Liver (tissue), 8 donors: ENCODE measurements at regions not wholly inside any gene's neighbourhood (a gene's known extent, or its start where the extent isn't known, plus 50 kb on each side); places are given as distances from the start of the nearest gene placed in this dataset.

Experiments used
- DNase-seq: peaks from one replicate; pipeline ENCODE4 v3.0.0-alpha.2; 2017; ENCODE audit warnings: low spot score
- H3K27ac ChIP-seq, 2 donors: one replicate each; pipeline ENCODE4 v1.7.0; 2013; ENCODE audit warnings: inconsistent platforms in 2 of 2, low read length in 2 of 2, control low read depth in 1 of 2, low read depth in 1 of 2, mild to moderate bottlenecking in 1 of 2
- H3K27me3 ChIP-seq, 4 donors: one replicate each; pipeline versions ENCODE4 v1.6.1 to v1.7.0; 2013; ENCODE audit warnings: low read length in 3 of 4, inconsistent platforms in 1 of 4, mild to moderate bottlenecking in 1 of 4, moderate library complexity in 1 of 4; ENCODE audit not compliant: control insufficient read depth in 4 of 4, insufficient read depth in 4 of 4
- H3K36me3 ChIP-seq, 4 donors: one replicate each; pipeline versions ENCODE4 v1.6.1 to v1.7.0; 2013; ENCODE audit warnings: low read length in 3 of 4, mild to moderate bottlenecking in 3 of 4, low read depth in 1 of 4, moderate library complexity in 1 of 4; ENCODE audit not compliant: control insufficient read depth in 4 of 4, insufficient read depth in 3 of 4
- H3K4me1 ChIP-seq, 4 donors: one replicate each; pipeline versions ENCODE4 v1.6.1 to v1.7.0; 2013; ENCODE audit warnings: low read length in 3 of 4, mild to moderate bottlenecking in 3 of 4, moderate library complexity in 1 of 4; ENCODE audit not compliant: control insufficient read depth in 4 of 4, insufficient read depth in 4 of 4
- H3K4me3 ChIP-seq, 3 donors: one replicate each; pipeline versions ENCODE4 v1.6.1 to v1.7.0; 2013; ENCODE audit warnings: low read length in 3 of 3, control low read depth in 1 of 3, low read depth in 1 of 3, mild to moderate bottlenecking in 1 of 3
- H3K9ac ChIP-seq, 2 donors: one replicate each; pipeline ENCODE4 v1.7.0; 2013; ENCODE audit warnings: low read length in 2 of 2, mild to moderate bottlenecking in 2 of 2, moderate library complexity in 2 of 2, control low read depth in 1 of 2, low read depth in 1 of 2
- H3K9me3 ChIP-seq, 4 donors: one replicate each; pipeline versions ENCODE4 v1.6.1 to v1.7.0; 2013; ENCODE audit warnings: low read length in 3 of 4; ENCODE audit not compliant: control insufficient read depth in 4 of 4
- ATF3 ChIP-seq: IDR thresholded peaks from 2 replicates; pipeline ENCODE4 v1.6.1; 2016; ENCODE audit warnings: antibody characterized with exemption
- CTCF ChIP-seq: fragments of 150-350 bp; IDR thresholded peaks from 2 replicates; pipeline ENCODE4 v1.5.1; 2017; ENCODE audit warnings: improper control_type of control experiment, low read depth, low read length; ENCODE audit not compliant: missing input control
- EGR1 ChIP-seq, 2 donors: IDR thresholded peaks; 2 replicates each; pipeline ENCODE4 v1.6.1; 2016 to 2018; ENCODE audit warnings: antibody characterized with exemption in 2 of 2, low read depth in 2 of 2
- FOXA1 ChIP-seq: IDR thresholded peaks from 2 replicates; pipeline ENCODE4 v1.6.1; 2016; ENCODE audit warnings: antibody characterized with exemption
- GABPA ChIP-seq, 2 donors: IDR thresholded peaks in 1 of 2; conservative IDR thresholded peaks in 1 of 2; 2 replicates each; pipeline ENCODE4 v1.6.1; 2016; ENCODE audit warnings: antibody characterized with exemption in 2 of 2, mild to moderate bottlenecking in 1 of 2, moderate library complexity in 1 of 2
- HNF4A ChIP-seq, 2 donors: conservative IDR thresholded peaks; 2 replicates each; pipeline ENCODE4 v1.6.1; 2016; ENCODE audit warnings: antibody characterized with exemption in 2 of 2, mild to moderate bottlenecking in 2 of 2
- HNF4G ChIP-seq: IDR thresholded peaks from 2 replicates; pipeline ENCODE4 v1.6.1; 2016; ENCODE audit warnings: antibody characterized with exemption
- JUND ChIP-seq, 2 donors: IDR thresholded peaks; 2 replicates each; pipeline ENCODE4 v1.6.1; 2016; ENCODE audit warnings: antibody characterized with exemption in 2 of 2
- MAX ChIP-seq: IDR thresholded peaks from 2 replicates; pipeline ENCODE4 v1.6.1; 2016; ENCODE audit warnings: antibody characterized with exemption
- NR2F2 ChIP-seq: IDR thresholded peaks from 2 replicates; pipeline ENCODE4 v1.6.1; 2016; ENCODE audit warnings: antibody characterized with exemption
- RAD21 ChIP-seq, 2 donors: IDR thresholded peaks; 2 replicates each; pipeline ENCODE4 v1.6.1; 2016; ENCODE audit warnings: antibody characterized with exemption in 2 of 2, mild to moderate bottlenecking in 2 of 2
- REST ChIP-seq: IDR thresholded peaks from 2 replicates; pipeline ENCODE4 v1.6.1; 2016; ENCODE audit warnings: antibody characterized with exemption, mild to moderate bottlenecking
- SP1 ChIP-seq: IDR thresholded peaks from 2 replicates; pipeline ENCODE4 v1.6.1; 2018; ENCODE audit warnings: antibody characterized with exemption, mild to moderate bottlenecking
- TAF1 ChIP-seq: conservative IDR thresholded peaks from 2 replicates; pipeline ENCODE4 v1.6.1; 2016; ENCODE audit warnings: antibody characterized with exemption, mild to moderate bottlenecking
- ZBTB33 ChIP-seq: IDR thresholded peaks from 2 replicates; pipeline ENCODE4 v1.6.1; 2016; ENCODE audit warnings: antibody characterized with exemption
- WGBS: extraction: QIAGEN DNeasy Blood & Tissue Kit; methylation state at CpG from one replicate; pipeline ENCODE4 v1.1.7; 2013; 5-methylcytosine and 5-hydroxymethylcytosine counted together
- donor health status: healthy.
- donor health status: healthy.
- donor health status: healthy.
- donor health status: healthy.
- donor health status: healthy.

- TF ChIP-seq JUND (IDR thresholded peaks at IDR 0.05) (no peak), EGR1 (IDR thresholded peaks at IDR 0.05; ENCODE audit: low read depth in 2 of 2) (no peak), SP1 (no peak), REST (no peak), CTCF (no peak), RAD21 (IDR thresholded peaks at IDR 0.05) (no peak), FOXA1 (no peak), HNF4A (conservative IDR thresholded peaks at IDR 0.05) (no peak)
- H3K27ac ChIP-seq = no peak overlapping the region
- H3K4me3 ChIP-seq = no peak overlapping the region
- no peaks in the 10 kb centered on the region for H3K36me3 ChIP-seq
- H3K9ac ChIP-seq = no peak overlapping the region
- no peaks in the 10 kb centered on the region for H3K9me3 ChIP-seq
- no peaks in the 10 kb centered on the region for H3K4me1 ChIP-seq
- H3K27me3 ChIP-seq = no peaks in the 10 kb centered on the region
- DNase-seq = no peak
Measured at GRCh38 chr1:191904991-191905390, 253.3 kb upstream of the RGS18 start.

GRCh38 chr1:191905781-191906180, 252.5 kb upstream of the RGS18 start:
- H3K9me3 ChIP-seq = no peaks in the 10 kb centered on the region
- no peaks in the 10 kb centered on the region for H3K36me3 ChIP-seq
- 71% methylated on average over 1 of the region's 1 CpG for WGBS
- DNase-seq = no peak
- TF ChIP-seq HNF4G (no peak), NR2F2 (no peak)
- H3K27ac ChIP-seq = no peak overlapping the region
- no peaks in the 10 kb centered on the region for H3K4me1 ChIP-seq
- H3K9ac ChIP-seq = no peak overlapping the region
- no peak overlapping the region for H3K4me3 ChIP-seq
- H3K27me3 ChIP-seq = no peaks in the 10 kb centered on the region

GRCh38 chr1:191907121-191907520, 251.1 kb upstream of the RGS18 start:
- TF ChIP-seq RAD21 (IDR thresholded peaks at IDR 0.05) = no peak
- no peak for TF ChIP-seq EGR1 (IDR thresholded peaks at IDR 0.05; ENCODE audit: low read depth in 2 of 2)
- no peak for TF ChIP-seq JUND (IDR thresholded peaks at IDR 0.05)
- no peak for TF ChIP-seq ATF3
- no peak for TF ChIP-seq TAF1
- no peak for TF ChIP-seq GABPA (IDR thresholded peaks at IDR 0.05 in 1 of 2, conservative IDR thresholded peaks at IDR 0.05 in 1 of 2)
- TF ChIP-seq CTCF = no peak
- no peak for TF ChIP-seq MAX
- TF ChIP-seq ZBTB33 = no peak
- Histone ChIP-seq H3K36me3 (no peaks in the 10 kb centered on the region), H3K4me1 (no peaks in the 10 kb centered on the region), H3K27me3 (no peaks in the 10 kb centered on the region), H3K9ac (no peak overlapping the region), H3K27ac (no peak overlapping the region), H3K4me3 (no peak overlapping the region), H3K9me3 (no peaks in the 10 kb centered on the region)
- no peak for DNase-seq
- 53% methylated on average over 2 of the region's 2 CpGs for WGBS
